Adrenal gland (tissue), 9 donors: ENCODE measurements at regions not wholly inside any gene's neighbourhood (a gene's known extent, or its start where the extent isn't known, plus 50 kb on each side); places are given as distances from the start of the nearest gene placed in this dataset.

Source experiments
- DNase-seq, 7 donors: peaks; one replicate each; pipeline ENCODE4 v3.0.0-alpha.2; 2019 to 2020
- H3K27ac ChIP-seq, 5 donors: fragments of 200-600 bp; sonication (generic) in 4 of 5; 1 replicate in 3 of 5; 2 replicates in 2 of 5; pipeline versions ENCODE4 v1.5.1 to v1.8.0; 2016 to 2020; ENCODE audit warnings: mild to moderate bottlenecking in 1 of 5
- H3K27me3 ChIP-seq: fragments of 200-600 bp; 2 replicates; pipeline ENCODE4 v1.8.0; 2021
- H3K36me3 ChIP-seq, 2 donors: fragments of 200-600 bp; replicated peaks in 1 of 2; 1 replicate in 1 of 2; 2 replicates in 1 of 2; pipeline versions ENCODE4 v1.5.1 to v1.8.0; 2018 to 2022
- H3K4me1 ChIP-seq, 2 donors: fragments of 200-600 bp; replicated peaks in 1 of 2; 1 replicate in 1 of 2; 2 replicates in 1 of 2; pipeline versions ENCODE4 v1.5.1 to v1.8.0; 2018 to 2021
- H3K4me3 ChIP-seq, 4 donors: fragments of 200-600 bp; sonication (generic) in 3 of 4; one replicate each; pipeline ENCODE4 v1.5.1; 2016 to 2018
- H3K9me3 ChIP-seq, 3 donors: fragments of 200-600 bp; sonication (generic) in 1 of 3; replicated peaks in 1 of 3; 1 replicate in 2 of 3; 2 replicates in 1 of 3; pipeline versions ENCODE4 v1.5.1 to v1.8.0; 2016 to 2021
- CTCF ChIP-seq, 6 experiments: fragments of 450-650 bp in 4 of 6; fragments of 200-600 bp in 2 of 6; sonication (generic) in 1 of 6; IDR thresholded peaks; 1 replicate in 5 of 6; 2 replicates in 1 of 6; pipeline versions ENCODE4 v1.5.1 to v1.8.0; 2016 to 2021; ENCODE audit warnings: antibody characterized with exemption in 6 of 6, mild to moderate bottlenecking in 2 of 6, moderate library complexity in 1 of 6
- POLR2A ChIP-seq, 2 donors: fragments of 450-650 bp; IDR thresholded peaks; one replicate each; pipeline ENCODE4 v1.6.1; 2017; ENCODE audit warnings: antibody characterized with exemption in 2 of 2, mild to moderate bottlenecking in 2 of 2, moderate library complexity in 1 of 2
- WGBS, 4 donors: extraction: QIAGEN DNeasy Blood & Tissue Kit in 2 of 4; methylation state at CpG; one replicate each; pipeline versions ENCODE4 v1.1.5 to v1.1.7; 2013 to 2017; 5-methylcytosine and 5-hydroxymethylcytosine counted together
- intact Hi-C, 2 donors: fragments of 100-400 bp; cut with DNase I; formaldehyde crosslinking; loops; one replicate each; pipeline versions ENCODE4 v1.14.1 to v1.15.0; 2022 to 2023
- donor health status: healthy with polysubstance abuse.
- donor health status: Bipolar disorder and iron deficiency.
- donor health status: DM: yes; HTN: yes; CAD: no.
- donor health status: DM: no; HTN: no; CAD: no.
- donor health status: DM: no; HTN: no; CAD: no.

- Histone ChIP-seq H3K4me3 (no peak overlapping the region), H3K27me3 (no peaks in the 10 kb centered on the region), H3K9me3 (no peaks in the 10 kb centered on the region), H3K27ac (no peak overlapping the region), H3K36me3 (no peaks in the 10 kb centered on the region), H3K4me1 (no peaks in the 10 kb centered on the region)
- 78 to 89% (median 81%) methylated on average over 1 of the region's 1 CpG for WGBS, 4 donors
- intact Hi-C loops = no loop called here
- TF ChIP-seq CTCF (IDR thresholded peaks at IDR 0.05) (no peak), POLR2A (IDR thresholded peaks at IDR 0.05) (no peak)
- DNase-seq = no peak
Measured at GRCh38 chr18:68466672-68467071, 248.2 kb downstream of the TMX3 start.

- TF ChIP-seq CTCF (IDR thresholded peaks at IDR 0.05) (no peak), POLR2A (IDR thresholded peaks at IDR 0.05) (no peak)
- intact Hi-C loops = no loop called here
- 53 to 67% (median 65%) methylated on average over 1 of the region's 1 CpG for WGBS, 4 donors
Measured at GRCh38 chr18:68462766-68463165, 252.1 kb downstream of the TMX3 start.

GRCh38 chr18:68462148-68462547, 252.8 kb downstream of the TMX3 start:
- no peaks in the 10 kb centered on the region for H3K4me1 ChIP-seq
- H3K36me3 ChIP-seq = no peaks in the 10 kb centered on the region
- no peaks in the 10 kb centered on the region for H3K27me3 ChIP-seq
- intact Hi-C loops = no loop called here
- 80 to 97% (median 84%) methylated on average over 1 of the region's 1 CpG for WGBS, 4 donors
- H3K27ac ChIP-seq = no peak overlapping the region
- no peak for DNase-seq
- no peak overlapping the region for H3K4me3 ChIP-seq
- no peak for TF ChIP-seq POLR2A (IDR thresholded peaks at IDR 0.05)
- TF ChIP-seq CTCF (IDR thresholded peaks at IDR 0.05) = no peak
- H3K9me3 ChIP-seq = no peaks in the 10 kb centered on the region

More at GRCh38 chr18:68462766-68463165, 252.1 kb downstream of the TMX3 start:
- Histone ChIP-seq H3K27me3 (no peaks in the 10 kb centered on the region), H3K36me3 (no peaks in the 10 kb centered on the region), H3K9me3 (no peaks in the 10 kb centered on the region), H3K27ac (no peak overlapping the region), H3K4me3 (no peak overlapping the region), H3K4me1 (no peaks in the 10 kb centered on the region)
- DNase-seq = no peak

DNA sequence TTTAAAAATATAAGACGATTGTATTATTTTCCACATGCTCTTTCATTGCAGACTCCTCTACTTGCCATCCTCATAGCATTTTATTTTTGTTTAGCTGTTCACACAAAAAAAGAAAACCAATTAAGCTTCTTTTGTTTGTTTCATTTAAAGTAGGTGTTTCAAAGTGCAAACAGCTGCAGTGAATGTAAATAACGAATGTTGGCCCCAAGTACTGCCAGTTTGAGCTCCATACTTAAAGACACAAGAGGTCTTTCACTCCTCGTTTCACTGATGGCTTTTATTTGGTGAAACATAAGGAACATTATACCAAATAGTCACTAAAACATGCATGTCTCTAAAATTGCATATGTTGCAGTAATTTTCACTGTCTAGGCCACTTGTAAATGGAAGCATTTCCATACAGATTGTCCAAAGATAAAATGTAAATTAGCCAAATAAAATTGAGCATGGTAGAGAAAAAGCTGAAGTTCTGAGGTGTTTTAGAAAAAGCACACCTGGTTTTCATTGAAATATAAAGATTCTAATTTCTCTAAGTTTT, 253.4 kb downstream of the TMX3 start:
- no peaks in the 10 kb centered on the region for H3K9me3 ChIP-seq
- no peak overlapping the region for H3K4me3 ChIP-seq
- no peaks in the 10 kb centered on the region for H3K27me3 ChIP-seq
- no peak for DNase-seq
- no peaks in the 10 kb centered on the region for H3K4me1 ChIP-seq
- TF ChIP-seq CTCF (IDR thresholded peaks at IDR 0.05) = no peak
- TF ChIP-seq POLR2A (IDR thresholded peaks at IDR 0.05) = no peak
- H3K36me3 ChIP-seq = no peaks in the 10 kb centered on the region
- intact Hi-C loops = no loop called here
- no peak overlapping the region for H3K27ac ChIP-seq
- 41 to 50% (median 47%) methylated on average over 3 of the region's 3 CpGs for WGBS, 4 donors
